GM12891 (cell line): ENCODE measurements at regions not wholly inside any gene's neighbourhood (a gene's known extent, or its start where the extent isn't known, plus 50 kb on each side); places are given as distances from the start of the nearest gene placed in this dataset.

Experiments used
- DNase-seq: peaks from one replicate; pipeline ENCODE4 v3.0.0; 2011; ENCODE audit warnings: low spot score; ENCODE audit not compliant: insufficient read length
- FAIRE-seq: peaks from 2 replicates; lab custom pipeline; 2011; peaks lifted over from hg19 to GRCh38; lab: Jason Lieb, UNC
- PAX5 ChIP-seq: IDR thresholded peaks from 2 replicates; pipeline ENCODE4 v1.6.1; 2011; ENCODE audit warnings: low read length, moderate library complexity, mild to moderate bottlenecking; ENCODE audit not compliant: insufficient read depth, severe bottlenecking
- POLR2A ChIP-seq: IDR thresholded peaks from 2 replicates; pipeline ENCODE4 v1.6.1; 2011; ENCODE audit warnings: low read depth, low read length, control low read depth
- POLR2AphosphoS5 ChIP-seq: IDR thresholded peaks from 2 replicates; pipeline ENCODE4 v1.6.1; 2011; ENCODE audit warnings: low read depth, low read length, control low read depth
- POU2F2 ChIP-seq: IDR thresholded peaks from 2 replicates; pipeline ENCODE4 v1.6.1; 2011; ENCODE audit warnings: low read depth, mild to moderate bottlenecking, control low read depth, low read length, moderate library complexity
- SPI1 ChIP-seq: IDR thresholded peaks from 2 replicates; pipeline ENCODE4 v1.6.1; 2011; ENCODE audit warnings: low read depth, low read length, control low read depth
- TAF1 ChIP-seq: IDR thresholded peaks from 2 replicates; pipeline ENCODE4 v1.6.1; 2011; ENCODE audit warnings: low read depth, low read length, control low read depth

DNA sequence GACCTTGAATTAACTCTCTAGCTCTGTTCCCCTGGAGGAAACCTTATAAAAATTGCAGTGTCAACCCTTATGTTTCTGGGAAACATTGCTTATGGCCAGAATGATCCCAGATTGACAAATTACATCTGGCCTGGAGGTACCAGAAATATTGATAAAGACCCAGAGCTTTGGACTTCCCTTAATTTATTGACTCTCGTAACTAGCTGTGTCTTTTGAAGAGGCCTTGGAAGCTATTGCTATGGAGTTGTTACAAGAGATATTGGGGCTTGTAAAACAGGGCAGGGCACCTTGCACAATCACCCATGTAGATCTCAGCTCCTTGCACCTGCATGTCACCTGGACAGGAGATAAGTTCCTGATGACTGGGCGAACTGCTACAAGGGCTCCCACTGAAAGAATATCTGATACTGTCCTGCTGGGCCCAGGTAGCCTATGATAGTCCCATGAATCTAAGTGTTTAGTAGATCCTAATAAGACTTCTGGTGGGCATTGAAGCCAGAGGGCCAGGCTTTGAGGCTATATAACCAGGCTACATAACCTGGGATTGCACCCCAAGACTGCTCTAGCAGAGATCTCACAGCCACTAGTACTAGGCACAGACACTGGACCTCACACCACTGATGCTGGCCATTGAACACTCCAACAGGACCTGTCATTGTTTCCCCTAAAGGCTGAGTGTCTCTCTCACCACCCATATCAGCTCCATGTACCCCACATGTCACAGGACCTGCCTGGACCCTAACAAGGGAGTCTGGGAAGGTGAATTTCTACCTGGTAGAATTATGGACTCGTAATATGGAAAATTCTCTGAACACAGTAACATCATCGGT, 135.7 kb upstream of the PWP1 start:
- no peak for TF ChIP-seq SPI1
- FAIRE-seq = no peak
- DNase-seq = no peak

DNA sequence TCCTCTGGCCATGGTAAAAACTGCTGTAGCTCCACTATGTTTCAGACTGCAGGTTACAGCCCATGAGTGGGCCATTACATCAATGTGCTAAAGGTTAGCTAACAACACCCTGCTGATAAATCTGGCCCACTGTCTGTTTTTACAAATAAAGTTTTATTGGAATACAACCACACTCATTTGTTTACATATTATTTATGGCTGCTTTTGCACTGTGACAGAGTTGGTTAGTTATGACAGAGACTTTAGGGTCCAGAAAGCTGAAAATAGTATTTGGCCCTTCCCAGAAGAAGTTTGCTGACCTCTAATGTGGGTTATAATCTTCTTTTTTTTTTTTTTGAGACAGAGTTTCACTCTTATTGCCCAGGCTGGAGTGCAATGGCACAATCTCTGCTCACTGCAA, 134.2 kb upstream of the PWP1 start:
- DNase-seq (no peak), FAIRE-seq (no peak)
- TF ChIP-seq POLR2A (no peak), POLR2AphosphoS5 (no peak), SPI1 (no peak)

GRCh38 chr12:107552263-107552662, 133.3 kb upstream of the PWP1 start:
- TF ChIP-seq POLR2AphosphoS5 (no peak), TAF1 (no peak), SPI1 (no peak), POLR2A (no peak), PAX5 (no peak), POU2F2 (no peak)
- DNase-seq (no peak), FAIRE-seq (no peak)

GRCh38 chr12:107553211-107553765, 132.3 kb upstream of the PWP1 start:
- DNase-seq = no peak
- FAIRE-seq = no peak
- no peak for TF ChIP-seq TAF1
- TF ChIP-seq POU2F2 = no peak
- TF ChIP-seq POLR2AphosphoS5 = no peak

- no peak for DNase-seq
- no peak for FAIRE-seq
- TF ChIP-seq POLR2A (no peak), TAF1 (no peak), SPI1 (no peak), POU2F2 (no peak), POLR2AphosphoS5 (no peak), PAX5 (no peak)
Measured at GRCh38 chr12:107554941-107555340, 130.7 kb upstream of the PWP1 start.

DNA sequence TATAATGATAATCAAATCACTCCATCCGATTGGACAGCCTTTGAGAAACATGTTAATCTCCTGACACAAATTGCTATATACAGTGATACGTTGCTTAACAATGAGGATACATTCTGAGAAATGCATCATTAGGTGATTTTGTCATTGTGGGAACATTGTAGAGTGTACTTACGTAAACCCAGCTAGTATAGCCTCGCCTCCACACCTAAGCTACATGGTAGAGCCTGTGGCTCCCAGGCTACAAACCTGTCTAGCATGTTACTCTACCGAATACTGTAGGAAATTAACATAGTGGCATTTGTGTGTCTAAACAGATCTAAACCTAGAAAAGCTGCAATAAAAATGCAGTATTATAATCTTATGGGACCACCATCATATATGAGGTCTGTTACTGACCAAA, 128.6 kb upstream of the PWP1 start:
- TF ChIP-seq POLR2AphosphoS5 = no peak
- TF ChIP-seq POU2F2 = no peak
- no peak for TF ChIP-seq TAF1
- TF ChIP-seq POLR2A = no peak
- no peak for TF ChIP-seq SPI1
- TF ChIP-seq PAX5 = no peak
- DNase-seq (no peak), FAIRE-seq (no peak)

- DNase-seq (no peak), FAIRE-seq (no peak)
- TF ChIP-seq POLR2A (no peak), POU2F2 (no peak), SPI1 (no peak), POLR2AphosphoS5 (no peak), PAX5 (no peak), TAF1 (no peak)
Measured at GRCh38 chr12:107557589-107558100, 128.0 kb upstream of the PWP1 start.

DNA sequence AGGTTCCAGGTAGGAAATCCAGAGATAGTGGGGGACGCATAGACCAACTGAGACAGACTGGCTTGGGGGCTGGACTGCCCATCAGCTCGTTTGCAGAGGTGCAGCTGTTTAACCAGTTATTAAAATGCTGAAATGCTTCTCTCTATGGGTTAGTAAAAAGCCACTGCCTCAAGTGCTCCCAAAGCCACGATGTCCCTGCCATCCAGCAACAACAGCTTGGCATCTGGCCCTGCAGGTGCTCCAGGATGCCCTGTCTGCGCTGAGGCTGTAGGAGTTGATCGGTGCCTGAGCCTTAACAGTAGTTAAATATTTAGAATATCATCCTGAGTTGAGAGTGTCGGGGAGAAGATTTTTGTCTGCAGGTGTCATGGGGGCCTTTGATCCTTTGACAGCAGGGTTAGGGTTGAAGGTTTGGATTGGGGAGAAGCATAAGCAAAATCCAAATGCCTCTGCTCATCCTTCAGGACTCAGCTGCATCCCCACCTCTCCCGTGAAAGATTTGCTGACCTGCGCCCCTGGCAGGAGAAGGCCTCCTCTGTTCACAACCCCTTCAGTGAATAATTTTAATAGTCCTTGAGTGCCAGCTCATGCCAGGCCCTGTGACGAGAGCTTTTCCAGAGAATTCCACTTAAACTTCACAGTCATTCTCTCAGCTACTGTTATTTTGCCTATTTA, 127.3 kb upstream of the PWP1 start:
- TF ChIP-seq POU2F2 (no peak), TAF1 (no peak), PAX5 (no peak), SPI1 (no peak), POLR2A (no peak), POLR2AphosphoS5 (no peak)
- DNase-seq = no peak
- FAIRE-seq = no peak

DNA sequence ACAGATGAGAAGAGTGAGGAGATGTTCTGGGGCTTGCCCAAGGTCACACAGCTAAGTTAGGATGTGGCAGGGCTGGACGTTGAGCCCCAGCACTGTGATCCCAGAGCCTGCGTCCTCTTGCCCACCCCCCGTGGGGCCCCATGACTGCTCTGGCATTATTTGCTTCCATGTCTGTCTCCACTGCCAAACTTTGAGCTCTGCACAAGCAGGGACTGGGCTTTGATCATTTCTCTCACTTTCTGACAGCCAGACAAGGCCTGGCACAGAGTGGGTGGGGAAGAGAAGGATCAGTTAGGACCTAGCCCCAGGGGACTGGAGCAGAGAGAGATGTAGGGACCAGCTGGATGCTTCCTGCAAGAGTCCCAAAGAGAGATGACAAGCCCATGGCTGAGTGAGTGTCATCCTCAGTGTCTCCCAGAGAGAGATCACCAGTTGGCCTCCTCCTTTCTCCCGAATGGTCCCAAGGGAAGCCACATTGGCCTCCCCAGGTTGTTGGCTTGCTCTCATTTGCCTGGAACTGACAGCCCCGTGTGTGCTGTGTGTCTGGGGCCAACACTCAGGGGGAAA, 126.7 kb upstream of the PWP1 start:
- DNase-seq (no peak), FAIRE-seq (no peak)
- TF ChIP-seq POU2F2 = no peak
- TF ChIP-seq POLR2A = no peak
- no peak for TF ChIP-seq TAF1
- no peak for TF ChIP-seq POLR2AphosphoS5
- TF ChIP-seq SPI1 = no peak
- TF ChIP-seq PAX5 = no peak
